ENCODE measurements at regions not wholly inside any gene's neighbourhood (a gene's known extent, or its start where the extent isn't known, plus 50 kb on each side); places are given as distances from the start of the nearest gene placed in this dataset.

DNA sequence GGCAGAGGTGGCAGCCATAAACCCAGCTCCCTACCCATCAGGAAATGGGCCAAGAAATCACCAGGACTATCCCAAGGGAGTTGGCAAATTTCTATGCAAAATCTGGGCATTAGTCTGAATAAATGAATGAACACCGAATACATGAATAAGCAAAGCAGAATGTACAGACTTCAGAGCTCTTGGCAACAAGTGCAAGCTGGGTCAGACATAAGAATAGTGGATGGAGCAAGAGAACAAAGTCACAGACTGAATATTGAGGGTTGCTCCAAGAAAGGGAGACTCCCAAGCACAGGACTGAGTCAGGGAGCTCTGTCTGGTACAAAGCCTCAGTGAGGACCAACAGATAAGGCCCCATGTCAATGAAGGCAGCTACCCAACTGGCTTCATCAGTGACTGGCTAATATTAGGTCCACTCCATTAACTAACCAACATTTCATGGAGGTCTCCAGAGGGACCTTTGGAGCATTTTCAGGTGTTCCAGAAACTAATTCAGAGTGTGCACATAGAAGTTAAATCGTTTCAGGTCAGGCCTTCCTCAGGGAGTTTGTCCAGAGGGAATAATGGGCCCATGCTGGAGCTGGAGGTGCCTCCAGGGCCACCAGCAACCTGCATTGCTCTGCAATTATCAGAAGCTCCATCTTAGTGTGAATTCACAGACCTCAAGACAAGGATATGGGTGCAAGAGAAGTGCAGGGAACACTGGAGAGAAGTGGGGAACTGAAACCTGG is 191.5 kb upstream of the RALGAPA2 start:
- no peak overlapping the region for H3K4me3 ChIP-seq (ENCODE audit: low read length)
- no peak for DNase-seq (ENCODE audit: low read depth)
- no peak for TF ChIP-seq CTCF (IDR thresholded peaks at IDR 0.05; ENCODE audit: insufficient read depth, low read depth, low read length, missing control alignments)

DNA sequence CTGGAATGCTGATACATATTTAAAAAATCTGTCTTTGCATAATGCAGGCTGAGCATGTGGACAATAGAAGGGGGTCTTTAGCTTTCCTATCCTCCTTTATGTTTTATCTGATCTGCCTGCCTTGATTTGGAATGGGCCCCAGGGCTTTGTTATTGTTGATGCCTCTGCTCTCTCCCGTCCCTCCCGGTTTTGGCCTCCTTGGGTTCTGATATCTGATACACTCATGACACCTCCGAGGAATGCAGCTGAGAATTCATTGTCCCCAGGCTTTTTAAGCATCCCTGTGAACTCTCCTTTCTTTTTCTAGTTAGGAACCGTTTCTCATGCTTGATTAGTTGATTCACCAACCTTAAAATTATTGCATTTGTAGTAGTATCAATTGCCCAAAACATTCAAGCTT is 185.5 kb upstream of the RALGAPA2 start:
- DNase-seq (ENCODE audit: low read depth): no peak
- no peak overlapping the region for H3K4me3 ChIP-seq (ENCODE audit: low read length)
- TF ChIP-seq CTCF (IDR thresholded peaks at IDR 0.05; ENCODE audit: insufficient read depth, low read depth, low read length, missing control alignments): no peak

DNA sequence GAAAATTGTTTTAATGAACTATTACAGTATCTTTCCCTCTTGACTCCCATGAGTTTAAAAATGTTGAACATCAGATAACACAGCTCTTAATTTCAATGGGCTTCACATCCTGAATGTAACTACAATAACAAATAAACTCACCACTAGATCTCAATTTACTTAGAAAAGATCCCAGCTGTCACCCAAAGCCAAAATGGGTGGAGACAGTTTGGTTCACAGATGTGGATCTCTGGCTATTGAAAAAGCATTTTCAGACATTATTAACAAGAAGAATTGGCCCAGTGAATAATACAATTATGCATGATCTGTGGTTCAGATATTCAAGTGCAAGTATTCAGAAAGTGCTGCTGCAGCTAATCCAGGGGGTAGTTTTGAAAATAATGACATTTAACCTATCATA is 184.7 kb upstream of the RALGAPA2 start:
- no peak for DNase-seq (ENCODE audit: low read depth)
- H3K4me3 ChIP-seq (ENCODE audit: low read length): no peak overlapping the region
- no peak for TF ChIP-seq CTCF (IDR thresholded peaks at IDR 0.05; ENCODE audit: insufficient read depth, low read depth, low read length, missing control alignments)

- no peak overlapping the region for H3K4me3 ChIP-seq (ENCODE audit: low read length)
- DNase-seq (ENCODE audit: low read depth): no peak
- TF ChIP-seq CTCF (IDR thresholded peaks at IDR 0.05; ENCODE audit: insufficient read depth, low read depth, low read length, missing control alignments): no peak
Measured at GRCh38 chr20:20896606-20897005, 184.2 kb upstream of the RALGAPA2 start.

GRCh38 chr20:20895537-20895936 is 183.1 kb upstream of the RALGAPA2 start:
- no peak overlapping the region for H3K4me3 ChIP-seq (ENCODE audit: low read length)
- DNase-seq (ENCODE audit: low read depth): no peak
- no peak for TF ChIP-seq CTCF (IDR thresholded peaks at IDR 0.05; ENCODE audit: insufficient read depth, low read depth, low read length, missing control alignments)

DNA sequence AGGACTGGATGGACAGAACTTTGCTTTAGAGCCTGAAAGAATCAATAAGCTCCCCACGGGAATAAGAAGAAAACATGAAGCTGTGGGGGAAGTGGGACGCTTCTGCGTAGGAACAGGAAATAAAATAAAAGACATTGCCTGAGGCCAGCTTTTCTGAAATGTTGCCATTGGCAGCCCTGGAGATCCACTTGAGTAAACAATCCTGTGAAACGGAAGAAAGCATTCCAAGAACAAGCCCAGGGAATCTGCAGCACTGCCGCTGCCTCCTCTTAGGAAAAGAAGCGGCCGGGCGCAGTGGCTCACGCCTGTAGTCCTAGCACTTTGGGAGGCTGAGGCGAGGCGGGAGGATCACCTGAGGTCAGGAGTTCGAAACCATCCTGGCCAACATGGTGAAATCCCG is 182.3 kb upstream of the RALGAPA2 start:
- TF ChIP-seq CTCF (IDR thresholded peaks at IDR 0.05; ENCODE audit: insufficient read depth, low read depth, low read length, missing control alignments): no peak
- no peak for DNase-seq (ENCODE audit: low read depth)
- H3K4me3 ChIP-seq (ENCODE audit: low read length): no peak overlapping the region

- no peak for TF ChIP-seq CTCF (IDR thresholded peaks at IDR 0.05; ENCODE audit: insufficient read depth, low read depth, low read length, missing control alignments)
- no peak overlapping the region for H3K4me3 ChIP-seq (ENCODE audit: low read length)
- DNase-seq (ENCODE audit: low read depth): no peak
Measured at GRCh38 chr20:20894280-20894679, 181.8 kb upstream of the RALGAPA2 start.
